ENCODE measurements at regions not wholly inside any gene's neighbourhood (a gene's known extent, or its start where the extent isn't known, plus 50 kb on each side); places are given as distances from the start of the nearest gene placed in this dataset.

GRCh38 chr4:41815473-41815872 is 66.9 kb upstream of the PHOX2B start:
- TF ChIP-seq CTCF (IDR thresholded peaks at IDR 0.05) = no peak
- TF ChIP-seq POLR2A (IDR thresholded peaks at IDR 0.05) = no peak
